ENCODE measurements at regions not wholly inside any gene's neighbourhood (a gene's known extent, or its start where the extent isn't known, plus 50 kb on each side); places are given as distances from the start of the nearest gene placed in this dataset.
A peak's percentile ranks its signal among the peaks of the same experiment; 100 is the strongest.
"Not testable (repeated sequence)": the region's sequence is repeated elsewhere in the genome, so short reads cannot be mapped to it uniquely, and the experiment has no call there.

DNA sequence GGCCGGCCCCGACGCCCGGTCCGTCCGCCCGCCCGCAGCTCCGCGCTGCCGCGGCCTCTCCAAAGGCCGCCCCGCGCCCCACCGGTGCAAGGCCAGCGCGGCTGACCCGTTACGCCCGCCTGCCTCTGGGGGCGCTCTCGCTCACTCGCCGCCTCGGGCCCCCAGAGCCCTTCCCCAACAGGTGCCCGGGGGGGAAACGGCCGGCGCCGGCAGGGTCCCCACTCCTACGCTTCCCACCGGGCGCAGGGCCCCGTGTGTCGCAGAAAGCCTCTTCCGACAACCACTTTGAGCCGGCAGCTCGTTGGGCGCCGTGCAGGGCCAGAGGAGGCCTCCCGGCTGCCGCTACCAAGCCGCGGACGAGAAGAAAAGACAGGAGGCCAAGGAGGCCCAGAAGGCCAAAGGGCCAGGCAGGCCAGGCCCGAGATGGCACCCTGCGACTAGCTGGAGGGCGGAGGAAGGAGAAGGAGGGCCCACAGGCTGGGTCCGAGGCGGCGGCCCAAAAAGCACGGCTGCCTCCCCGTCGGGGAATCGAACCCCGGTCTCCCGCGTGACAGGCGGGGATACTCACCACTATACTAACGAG lies 64.9 kb upstream of the FCGR2A start:
- peaks cover 1 to 2% of the 10 kb centered on the region in 2 donors for H3K9me3 ChIP-seq (ENCODE audit: control insufficient read depth in 2 of 2, insufficient read depth in 1 of 2, low read depth in 1 of 2, low read length in 1 of 2)
- peaks cover 0 to 9% (median 0%) of the 10 kb centered on the region in 3 donors for H3K4me1 ChIP-seq (ENCODE audit: control insufficient read depth in 3 of 3, insufficient read depth in 2 of 3, low read depth in 1 of 3, low read length in 2 of 3)
- H3K4me3 ChIP-seq (ENCODE audit: low read depth in 1 of 3, low read length in 3 of 3): peak overlapping the region; percentile 25 to 69 (median 67)
- peak overlapping the region in 1 of 3 donors; percentile 45 for H3K27ac ChIP-seq (ENCODE audit: low read depth in 1 of 3, low read length in 2 of 3)
- DNase-seq (peak; percentile 46 to 88), FAIRE-seq (no peak)
- H3K27me3 ChIP-seq (ENCODE audit: control insufficient read depth in 3 of 3, insufficient read depth in 3 of 3, low read length in 3 of 3): peaks cover 0 to 32% (median 23%) of the 10 kb centered on the region in 3 donors
- 0 to 1% (median 1%) methylated on average over 24 to 51 of the region's 61 CpGs for WGBS, 3 donors
- no peaks in the 10 kb centered on the region for H3K36me3 ChIP-seq (ENCODE audit: control insufficient read depth in 3 of 3, insufficient read depth in 2 of 3, low read depth in 1 of 3, low read length in 3 of 3)

DNA sequence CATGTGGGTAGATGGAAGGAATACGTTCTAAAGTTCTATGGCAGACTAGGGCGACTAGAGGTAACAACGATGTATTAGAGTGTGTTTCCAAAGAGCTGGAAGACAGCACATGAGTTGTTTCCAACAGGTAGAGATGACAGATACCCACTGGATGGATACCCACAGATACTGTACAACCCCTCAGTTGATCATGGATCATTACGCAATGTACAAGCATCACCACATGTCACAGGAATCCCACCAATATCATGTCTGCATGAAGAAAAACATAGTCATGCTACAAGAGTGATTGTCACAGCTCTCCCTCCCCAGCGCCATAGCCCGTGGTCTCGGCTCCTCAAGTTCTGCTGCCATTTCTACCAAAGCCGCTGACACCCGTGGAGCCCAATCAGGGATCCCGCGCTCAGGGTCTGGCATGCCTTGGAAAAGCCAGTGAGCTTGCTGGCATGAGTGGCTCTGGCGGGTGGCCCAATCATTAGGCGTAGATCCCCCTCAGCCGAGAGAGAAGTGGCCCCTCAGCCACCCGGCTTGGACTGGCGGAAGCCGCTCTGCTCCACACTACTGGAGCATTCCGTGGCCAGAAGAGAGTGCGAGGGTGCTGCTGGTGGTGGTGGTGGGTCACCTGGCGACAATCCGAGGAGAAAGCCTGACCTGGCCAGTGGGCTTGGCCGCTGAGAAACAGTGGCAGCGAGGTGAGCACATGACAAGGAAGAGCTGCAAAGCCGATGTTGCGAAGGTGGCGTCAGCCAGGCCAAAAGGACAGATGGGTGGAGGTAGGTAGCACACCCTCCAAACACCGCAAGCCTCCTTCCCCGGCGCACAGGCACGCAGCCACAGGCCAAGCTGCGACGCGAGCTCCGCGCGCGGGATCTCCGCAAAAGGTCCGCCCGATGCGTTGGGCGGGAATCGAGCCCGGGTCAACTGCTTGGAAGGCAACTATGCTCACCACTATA lies 65.7 kb upstream of the FCGR2A start:
- peaks cover 0 to 9% (median 0%) of the 10 kb centered on the region in 3 donors for H3K4me1 ChIP-seq (ENCODE audit: control insufficient read depth in 3 of 3, insufficient read depth in 2 of 3, low read depth in 1 of 3, low read length in 2 of 3)
- FAIRE-seq (no peak), DNase-seq (peak; percentile 13 to 72)
- 19 to 33% (median 29%) methylated on average over 42 to 44 of the region's 44 CpGs for WGBS, 3 donors
- H3K9me3 ChIP-seq (ENCODE audit: control insufficient read depth in 2 of 2, insufficient read depth in 1 of 2, low read depth in 1 of 2, low read length in 1 of 2): no peaks in the 10 kb centered on the region
- H3K27ac ChIP-seq (ENCODE audit: low read depth in 1 of 3, low read length in 2 of 3): no peak overlapping the region
- no peaks in the 10 kb centered on the region for H3K36me3 ChIP-seq (ENCODE audit: control insufficient read depth in 3 of 3, insufficient read depth in 2 of 3, low read depth in 1 of 3, low read length in 3 of 3)
- H3K27me3 ChIP-seq (ENCODE audit: control insufficient read depth in 3 of 3, insufficient read depth in 3 of 3, low read length in 3 of 3): peaks cover 0 to 29% (median 21%) of the 10 kb centered on the region in 3 donors
- peak overlapping the region in 2 of 3 donors; percentile 35 to 69 for H3K4me3 ChIP-seq (ENCODE audit: low read depth in 1 of 3, low read length in 3 of 3)

DNA sequence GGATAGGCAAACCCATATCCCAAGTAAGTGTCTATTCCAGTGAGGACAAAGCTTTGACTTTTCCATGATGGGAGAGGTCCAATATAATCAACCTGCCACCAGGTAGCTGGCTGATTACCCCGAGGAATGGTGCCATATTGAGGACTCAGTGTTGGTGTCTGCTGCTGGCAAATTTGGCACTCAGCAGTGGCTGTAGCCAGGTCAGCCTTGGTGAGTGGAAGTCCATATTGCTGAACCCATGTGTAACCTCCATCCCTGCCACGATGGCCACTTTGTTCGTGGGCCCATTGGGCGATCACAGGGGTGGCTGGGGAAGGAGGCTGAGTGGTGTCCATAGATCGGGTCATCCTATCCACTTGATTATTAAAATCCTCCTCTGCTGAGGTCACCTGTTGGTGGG lies 65.5 kb upstream of the CFAP126 start:
- H3K4me1 ChIP-seq (ENCODE audit: control insufficient read depth in 3 of 3, insufficient read depth in 2 of 3, low read depth in 1 of 3, low read length in 2 of 3); H3K36me3 ChIP-seq (ENCODE audit: control insufficient read depth in 3 of 3, insufficient read depth in 2 of 3, low read depth in 1 of 3, low read length in 3 of 3); FAIRE-seq; DNase-seq; H3K27ac ChIP-seq (ENCODE audit: low read depth in 1 of 3, low read length in 2 of 3); H3K4me3 ChIP-seq (ENCODE audit: low read depth in 1 of 3, low read length in 3 of 3); H3K9me3 ChIP-seq (ENCODE audit: control insufficient read depth in 2 of 2, insufficient read depth in 1 of 2, low read depth in 1 of 2, low read length in 1 of 2): not testable (repeated sequence)
- WGBS, 3 donors: 83 to 94% (median 85%) methylated on average over 5 of the region's 5 CpGs
- peaks cover 0 to 15% (median 8%) of the 10 kb centered on the region in 3 donors for H3K27me3 ChIP-seq (ENCODE audit: control insufficient read depth in 3 of 3, insufficient read depth in 3 of 3, low read length in 3 of 3)

DNA sequence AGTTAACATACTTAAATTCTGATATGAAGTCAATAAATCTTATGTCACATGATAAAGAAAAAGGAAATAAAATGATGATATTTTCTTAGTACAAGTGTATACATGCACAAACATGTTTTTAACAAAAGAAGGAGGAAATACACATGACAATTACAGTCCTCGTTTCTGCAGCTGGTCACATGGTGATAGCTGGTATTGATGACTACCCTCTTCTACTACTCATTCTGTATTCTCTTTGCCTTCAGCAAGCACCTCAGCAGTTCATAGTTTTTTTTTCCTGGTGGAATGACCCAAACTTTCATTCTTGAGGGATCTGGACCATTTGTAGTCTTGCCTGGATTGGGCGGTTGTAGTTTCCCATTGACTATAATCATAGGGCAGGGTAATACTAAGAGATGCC lies 64.4 kb upstream of the CFAP126 start:
- Histone ChIP-seq H3K4me1 (ENCODE audit: control insufficient read depth in 3 of 3, insufficient read depth in 2 of 3, low read depth in 1 of 3, low read length in 2 of 3) (no peaks in the 10 kb centered on the region), H3K27ac (ENCODE audit: low read depth in 1 of 3, low read length in 2 of 3) (no peak overlapping the region), H3K27me3 (ENCODE audit: control insufficient read depth in 3 of 3, insufficient read depth in 3 of 3, low read length in 3 of 3) (peaks cover 0 to 9% (median 8%) of the 10 kb centered on the region in 3 donors), H3K36me3 (ENCODE audit: control insufficient read depth in 3 of 3, insufficient read depth in 2 of 3, low read depth in 1 of 3, low read length in 3 of 3) (no peaks in the 10 kb centered on the region), H3K9me3 (ENCODE audit: control insufficient read depth in 2 of 2, insufficient read depth in 1 of 2, low read depth in 1 of 2, low read length in 1 of 2) (no peaks in the 10 kb centered on the region), H3K4me3 (ENCODE audit: low read depth in 1 of 3, low read length in 3 of 3) (no peak overlapping the region)
- DNase-seq (no peak), FAIRE-seq (no peak)
- WGBS, 3 donors: 73 to 78% (median 74%) methylated on average over 2 of the region's 2 CpGs

DNA sequence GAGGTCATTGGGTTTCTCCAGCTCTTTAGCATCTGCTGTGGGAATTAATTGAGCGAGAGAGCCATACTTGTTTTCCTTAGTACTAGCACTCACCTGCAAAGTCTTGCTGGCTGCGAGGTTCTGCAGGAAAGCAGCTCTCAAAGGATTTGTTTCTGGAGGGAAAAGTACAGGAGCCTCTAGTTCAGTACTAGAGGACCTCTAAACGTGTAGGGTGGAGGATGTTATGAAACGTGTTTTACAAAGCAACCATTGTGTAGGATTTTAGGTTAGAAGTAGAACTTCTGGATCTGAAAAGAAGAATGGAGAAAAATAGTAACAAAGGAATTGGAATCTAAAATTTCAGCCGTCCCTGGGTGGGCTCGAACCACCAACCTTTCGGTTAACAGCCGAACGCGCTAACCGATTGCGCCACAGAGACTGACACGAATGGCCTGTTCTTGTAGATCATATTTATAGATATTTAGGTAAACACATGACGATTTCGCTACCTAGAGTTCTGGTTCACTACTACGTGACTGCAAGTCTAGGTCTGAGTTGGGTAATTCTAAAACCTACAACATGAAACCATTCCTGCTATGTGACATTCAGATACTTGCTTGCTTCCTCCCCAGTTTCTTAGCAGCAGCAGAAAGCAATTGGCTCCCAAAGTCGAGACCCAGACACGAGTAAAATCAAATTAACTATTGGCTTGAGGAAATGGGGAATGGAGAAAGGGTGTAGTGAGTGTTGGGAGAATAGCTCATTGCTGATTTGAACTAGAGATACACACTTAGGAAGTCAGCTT lies 60.2 kb upstream of the CFAP126 start:
- no peak for FAIRE-seq
- H3K27me3 ChIP-seq (ENCODE audit: control insufficient read depth in 3 of 3, insufficient read depth in 3 of 3, low read length in 3 of 3): peaks cover 0 to 6% (median 4%) of the 10 kb centered on the region in 3 donors

DNA sequence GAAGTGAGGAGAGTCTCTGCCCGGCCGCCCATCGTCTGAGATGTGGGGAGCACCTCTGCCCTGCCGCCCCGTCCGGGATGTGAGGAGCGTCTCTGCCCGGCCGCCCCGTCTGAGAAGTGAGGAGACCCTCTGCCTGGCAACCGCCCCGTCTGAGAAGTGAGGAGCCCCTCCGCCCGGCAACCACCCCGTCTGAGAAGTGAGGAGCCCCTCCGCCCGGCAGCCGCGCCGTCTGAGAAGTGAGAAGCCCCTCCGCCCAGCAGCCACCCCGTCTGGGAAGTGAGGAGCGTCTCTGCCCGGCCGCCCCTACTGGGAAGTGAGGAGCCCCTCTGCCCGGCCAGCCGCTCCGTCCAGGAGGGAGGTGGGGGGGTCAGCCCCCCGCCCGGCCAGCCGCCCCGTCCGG lies 55.2 kb upstream of the CFAP126 start:
- FAIRE-seq; H3K27ac ChIP-seq (ENCODE audit: low read depth in 1 of 3, low read length in 2 of 3); H3K4me1 ChIP-seq (ENCODE audit: control insufficient read depth in 3 of 3, insufficient read depth in 2 of 3, low read depth in 1 of 3, low read length in 2 of 3); H3K4me3 ChIP-seq (ENCODE audit: low read depth in 1 of 3, low read length in 3 of 3); H3K9me3 ChIP-seq (ENCODE audit: control insufficient read depth in 2 of 2, insufficient read depth in 1 of 2, low read depth in 1 of 2, low read length in 1 of 2); H3K36me3 ChIP-seq (ENCODE audit: control insufficient read depth in 3 of 3, insufficient read depth in 2 of 3, low read depth in 1 of 3, low read length in 3 of 3); H3K27me3 ChIP-seq (ENCODE audit: control insufficient read depth in 3 of 3, insufficient read depth in 3 of 3, low read length in 3 of 3); DNase-seq: not testable (repeated sequence)
- 82 to 93% (median 93%) methylated on average over 3 to 33 of the region's 33 CpGs for WGBS, 3 donors

More for the DNA sequence above, 60.2 kb upstream of the CFAP126 start:
- peak in 1 of 2 donors; percentile 54 for DNase-seq
- WGBS, 3 donors: 33 to 71% (median 55%) methylated on average over 18 of the region's 18 CpGs
- no peak overlapping the region for H3K4me3 ChIP-seq (ENCODE audit: low read depth in 1 of 3, low read length in 3 of 3)
- H3K36me3 ChIP-seq (ENCODE audit: control insufficient read depth in 3 of 3, insufficient read depth in 2 of 3, low read depth in 1 of 3, low read length in 3 of 3): no peaks in the 10 kb centered on the region
- no peak overlapping the region for H3K27ac ChIP-seq (ENCODE audit: low read depth in 1 of 3, low read length in 2 of 3)
- no peaks in the 10 kb centered on the region for H3K9me3 ChIP-seq (ENCODE audit: control insufficient read depth in 2 of 2, insufficient read depth in 1 of 2, low read depth in 1 of 2, low read length in 1 of 2)
- no peaks in the 10 kb centered on the region for H3K4me1 ChIP-seq (ENCODE audit: control insufficient read depth in 3 of 3, insufficient read depth in 2 of 3, low read depth in 1 of 3, low read length in 2 of 3)

DNA sequence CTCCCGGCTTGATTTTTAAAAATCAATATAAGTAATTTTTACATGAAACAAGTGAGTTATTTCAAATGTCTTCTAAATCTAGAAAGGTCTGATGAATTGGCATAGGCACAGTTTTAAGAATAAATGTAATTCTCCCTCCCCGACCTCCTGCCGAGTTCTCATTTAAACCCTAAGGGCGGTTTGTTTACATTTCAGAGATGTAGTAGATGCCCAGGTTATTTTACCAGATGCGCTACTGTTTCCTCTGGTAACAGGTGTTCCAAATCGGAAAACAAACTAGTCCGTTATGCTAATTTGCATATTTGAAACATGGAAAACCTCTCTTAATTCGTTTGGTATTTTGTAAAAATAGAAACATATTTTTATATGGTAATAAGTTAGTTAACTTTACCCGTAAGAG lies 53.8 kb upstream of the CFAP126 start:
- Histone ChIP-seq H3K27me3 (ENCODE audit: control insufficient read depth in 3 of 3, insufficient read depth in 3 of 3, low read length in 3 of 3) (peaks cover 0 to 3% (median 0%) of the 10 kb centered on the region in 3 donors), H3K9me3 (ENCODE audit: control insufficient read depth in 2 of 2, insufficient read depth in 1 of 2, low read depth in 1 of 2, low read length in 1 of 2) (peaks cover 0 to 3% of the 10 kb centered on the region in 2 donors), H3K27ac (ENCODE audit: low read depth in 1 of 3, low read length in 2 of 3) (no peak overlapping the region), H3K4me3 (ENCODE audit: low read depth in 1 of 3, low read length in 3 of 3) (no peak overlapping the region), H3K36me3 (ENCODE audit: control insufficient read depth in 3 of 3, insufficient read depth in 2 of 3, low read depth in 1 of 3, low read length in 3 of 3) (no peaks in the 10 kb centered on the region), H3K4me1 (ENCODE audit: control insufficient read depth in 3 of 3, insufficient read depth in 2 of 3, low read depth in 1 of 3, low read length in 2 of 3) (no peaks in the 10 kb centered on the region)
- WGBS, 3 donors: 54 to 82% (median 76%) methylated on average over 9 of the region's 9 CpGs
- no peak for FAIRE-seq
- no peak for DNase-seq

Measured in small intestine (tissue), 7 donors.